ENCODE measurements at regions not wholly inside any gene's neighbourhood (a gene's known extent, or its start where the extent isn't known, plus 50 kb on each side); places are given as distances from the start of the nearest gene placed in this dataset.

DNA sequence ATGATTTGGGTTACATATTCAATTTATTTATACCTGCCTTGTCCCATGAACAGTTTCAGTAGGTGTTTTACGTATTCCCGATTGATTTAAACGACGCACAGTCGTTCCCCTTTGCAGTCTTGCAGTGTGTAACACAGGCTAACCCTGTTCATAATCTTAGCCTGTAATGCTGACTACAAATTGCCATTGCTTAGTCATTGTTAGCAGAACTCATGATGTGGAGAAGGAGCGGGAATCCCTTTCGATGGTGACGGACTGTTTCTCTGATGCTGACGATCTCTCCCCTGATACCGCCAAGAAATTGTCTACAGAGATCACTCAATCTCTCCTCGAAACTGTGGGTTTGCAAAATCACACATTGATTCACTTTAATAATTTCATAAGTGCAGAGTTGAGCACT, 93.2 kb downstream of the MRPL36 start:
- no peaks in the 10 kb centered on the region for H3K36me3 ChIP-seq
- DNase-seq (ENCODE audit: extremely low spot score in 2 of 2): no peak
- H3K27me3 ChIP-seq: no peaks in the 10 kb centered on the region
- TF ChIP-seq POLR2AphosphoS5 (IDR thresholded peaks at IDR 0.05; ENCODE audit: insufficient read depth in 1 of 2, low read depth in 1 of 2) (no peak), POLR2A (IDR thresholded peaks at IDR 0.05) (no peak), CTCF (IDR thresholded peaks at IDR 0.05) (no peak)
- intact Hi-C loops (cut with DNase I): no loop called here
- H3K27ac ChIP-seq: no peak overlapping the region
- H3K9me3 ChIP-seq: no peaks in the 10 kb centered on the region
- no peaks in the 10 kb centered on the region for H3K4me1 ChIP-seq
- no peak overlapping the region for H3K4me3 ChIP-seq

- Histone ChIP-seq H3K4me3 (no peak overlapping the region), H3K36me3 (no peaks in the 10 kb centered on the region), H3K9me3 (no peaks in the 10 kb centered on the region), H3K27me3 (no peaks in the 10 kb centered on the region), H3K4me1 (no peaks in the 10 kb centered on the region), H3K27ac (no peak overlapping the region)
- TF ChIP-seq CTCF (IDR thresholded peaks at IDR 0.05) (no peak), POLR2AphosphoS5 (IDR thresholded peaks at IDR 0.05; ENCODE audit: insufficient read depth in 1 of 2, low read depth in 1 of 2) (no peak), POLR2A (IDR thresholded peaks at IDR 0.05) (no peak)
- intact Hi-C loops (cut with DNase I): no loop called here
- DNase-seq (ENCODE audit: extremely low spot score in 2 of 2): no peak
Observed at GRCh38 chr5:1706021-1706420, 93.6 kb downstream of the MRPL36 start.

DNA sequence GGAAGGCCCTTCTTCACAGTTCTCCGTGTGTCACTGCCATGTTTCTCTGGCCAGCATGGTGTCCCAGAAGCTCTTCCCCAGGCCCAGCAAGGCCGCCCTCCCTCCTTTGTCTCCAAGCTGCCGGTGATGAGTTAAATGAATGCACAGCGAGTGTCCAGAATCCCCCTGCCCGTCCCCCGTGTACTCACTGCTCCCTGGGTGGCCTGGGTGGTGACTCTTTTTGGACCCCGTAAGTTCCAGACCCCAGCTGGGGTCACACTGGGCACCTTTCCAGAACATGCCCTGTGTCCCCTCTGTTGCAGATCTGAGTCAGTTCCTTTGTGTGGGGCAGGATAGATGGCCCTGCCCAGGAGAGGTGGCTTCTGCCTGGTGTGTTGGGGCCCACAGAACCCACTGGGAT, 95.0 kb downstream of the MRPL36 start:
- H3K4me1 ChIP-seq: no peaks in the 10 kb centered on the region
- H3K27me3 ChIP-seq: no peaks in the 10 kb centered on the region
- H3K27ac ChIP-seq: no peak overlapping the region
- H3K4me3 ChIP-seq: no peak overlapping the region
- TF ChIP-seq POLR2A (IDR thresholded peaks at IDR 0.05) (no peak), POLR2AphosphoS5 (IDR thresholded peaks at IDR 0.05; ENCODE audit: insufficient read depth in 1 of 2, low read depth in 1 of 2) (no peak), CTCF (IDR thresholded peaks at IDR 0.05) (no peak)
- H3K9me3 ChIP-seq: no peaks in the 10 kb centered on the region
- no peak for DNase-seq (ENCODE audit: extremely low spot score in 2 of 2)
- no peaks in the 10 kb centered on the region for H3K36me3 ChIP-seq
- intact Hi-C loops (cut with DNase I): no loop called here

- intact Hi-C loops (cut with DNase I): no loop called here
- TF ChIP-seq POLR2A (IDR thresholded peaks at IDR 0.05) (no peak), CTCF (IDR thresholded peaks at IDR 0.05) (no peak), POLR2AphosphoS5 (IDR thresholded peaks at IDR 0.05; ENCODE audit: insufficient read depth in 1 of 2, low read depth in 1 of 2) (no peak)
- DNase-seq (ENCODE audit: extremely low spot score in 2 of 2): no peak
- Histone ChIP-seq H3K27ac (no peak overlapping the region), H3K9me3 (no peaks in the 10 kb centered on the region), H3K36me3 (no peaks in the 10 kb centered on the region), H3K27me3 (no peaks in the 10 kb centered on the region), H3K4me3 (no peak overlapping the region), H3K4me1 (no peaks in the 10 kb centered on the region)
Observed at GRCh38 chr5:1704266-1704665, 95.4 kb downstream of the MRPL36 start.

GRCh38 chr5:1703352-1704050, 96.1 kb downstream of the MRPL36 start:
- Histone ChIP-seq H3K4me3 (no peak overlapping the region), H3K9me3 (no peaks in the 10 kb centered on the region), H3K27me3 (no peaks in the 10 kb centered on the region), H3K36me3 (no peaks in the 10 kb centered on the region), H3K27ac (no peak overlapping the region), H3K4me1 (no peaks in the 10 kb centered on the region)
- TF ChIP-seq POLR2AphosphoS5 (IDR thresholded peaks at IDR 0.05; ENCODE audit: insufficient read depth in 1 of 2, low read depth in 1 of 2): no peak
- TF ChIP-seq CTCF (IDR thresholded peaks at IDR 0.05): no peak
- TF ChIP-seq POLR2A (IDR thresholded peaks at IDR 0.05): no peak
- peak in 1 of 2 donors; percentile 52 for DNase-seq (ENCODE audit: extremely low spot score in 2 of 2)
- intact Hi-C loops (cut with DNase I): no loop called here
